HFFc6 (cell line): ENCODE measurements at regions not wholly inside any gene's neighbourhood (a gene's known extent, or its start where the extent isn't known, plus 50 kb on each side); places are given as distances from the start of the nearest gene placed in this dataset.

Experiments used
- DNase-seq: peaks from one replicate; pipeline ENCODE4 v3.0.0-alpha.2; 2018
- H3K27ac Mint-ChIP-seq: 2 replicates; pipeline ENCODE4 v1.8.0; 2020; ENCODE audit warnings: mild to moderate bottlenecking, mixed read lengths
- H3K27me3 Mint-ChIP-seq: 2 replicates; pipeline ENCODE4 v1.8.0; 2021; ENCODE audit warnings: mild to moderate bottlenecking, moderate library complexity, mixed read lengths; ENCODE audit not compliant: insufficient read depth
- H3K36me3 Mint-ChIP-seq: 2 replicates; pipeline ENCODE4 v1.8.0; 2021; ENCODE audit warnings: low read depth, mixed read lengths
- H3K4me1 Mint-ChIP-seq: 2 replicates; pipeline ENCODE4 v1.8.0; 2020; ENCODE audit warnings: low read depth, mixed read lengths
- H3K4me3 Mint-ChIP-seq: 2 replicates; pipeline ENCODE4 v1.8.0; 2020; ENCODE audit warnings: mild to moderate bottlenecking, moderate library complexity, mixed read lengths
- H3K9me3 Mint-ChIP-seq: 2 replicates; pipeline ENCODE4 v1.8.0; 2020; ENCODE audit warnings: mild to moderate bottlenecking, mixed read lengths
- CTCF ChIP-seq: fragments of 200-600 bp; sonication (generic); IDR thresholded peaks from 2 replicates; pipeline ENCODE4 v1.5.0; 2021; ENCODE audit warnings: antibody characterized with exemption, mild to moderate bottlenecking

- no peaks in the 10 kb centered on the region for H3K27me3 Mint-ChIP-seq
Observed at GRCh38 chr9:118094387-118094786, 390.2 kb downstream of the TLR4 start.

GRCh38 chr9:118100529-118101419, 396.6 kb downstream of the TLR4 start:
- TF ChIP-seq CTCF, result no peak
- Mint-ChIP-seq H3K27me3 (no peaks in the 10 kb centered on the region), H3K4me1 (no peaks in the 10 kb centered on the region), H3K9me3 (peaks cover 32% of the 10 kb centered on the region), H3K4me3 (no peak overlapping the region), H3K36me3 (no peaks in the 10 kb centered on the region), H3K27ac (no peak overlapping the region)
- DNase-seq, result no peak

More at GRCh38 chr9:118094387-118094786, 390.2 kb downstream of the TLR4 start:
- Mint-ChIP-seq H3K36me3 (peaks cover 5% of the 10 kb centered on the region; the same call in 1 of the 2 replicates), H3K4me1 (no peaks in the 10 kb centered on the region), H3K9me3 (peaks cover 17% of the 10 kb centered on the region), H3K27ac (no peak overlapping the region), H3K4me3 (no peak overlapping the region)
- no peak for DNase-seq
- TF ChIP-seq CTCF, result no peak

- H3K27ac Mint-ChIP-seq, result no peak overlapping the region
- no peaks in the 10 kb centered on the region for H3K27me3 Mint-ChIP-seq
- no peak for TF ChIP-seq CTCF
- H3K4me3 Mint-ChIP-seq, result no peak overlapping the region
- peaks cover 41% of the 10 kb centered on the region for H3K9me3 Mint-ChIP-seq
- no peak for DNase-seq
- H3K4me1 Mint-ChIP-seq, result no peaks in the 10 kb centered on the region
- H3K36me3 Mint-ChIP-seq, result no peaks in the 10 kb centered on the region
Observed at GRCh38 chr9:118104363-118104762, 400.2 kb downstream of the TLR4 start.

- no peaks in the 10 kb centered on the region for H3K36me3 Mint-ChIP-seq
- no peak for TF ChIP-seq CTCF
- no peak overlapping the region for H3K27ac Mint-ChIP-seq
- H3K27me3 Mint-ChIP-seq, result no peaks in the 10 kb centered on the region
- no peak for DNase-seq
- H3K4me3 Mint-ChIP-seq, result no peak overlapping the region
- H3K9me3 Mint-ChIP-seq, result peaks cover 34% of the 10 kb centered on the region
- no peaks in the 10 kb centered on the region for H3K4me1 Mint-ChIP-seq
Observed at GRCh38 chr9:118108971-118109370, 404.8 kb downstream of the TLR4 start.

GRCh38 chr9:118109542-118109941, 405.3 kb downstream of the TLR4 start:
- no peaks in the 10 kb centered on the region for H3K36me3 Mint-ChIP-seq
- no peaks in the 10 kb centered on the region for H3K4me1 Mint-ChIP-seq
- no peaks in the 10 kb centered on the region for H3K27me3 Mint-ChIP-seq
- peaks cover 34% of the 10 kb centered on the region for H3K9me3 Mint-ChIP-seq
- no peak overlapping the region for H3K4me3 Mint-ChIP-seq
- no peak overlapping the region for H3K27ac Mint-ChIP-seq
- no peak for TF ChIP-seq CTCF
- no peak for DNase-seq
